CD4-positive, alpha-beta T cell (primary cell): ENCODE measurements at regions not wholly inside any gene's neighbourhood (a gene's known extent, or its start where the extent isn't known, plus 50 kb on each side); places are given as distances from the start of the nearest gene placed in this dataset.

Source experiments
- ATAC-seq: fragments of 200-7000 bp; cut with Tn5 transposase; one replicate; pipeline ENCODE4 v1.10.0; 2022; ENCODE audit warnings: mild to moderate bottlenecking; ENCODE audit not compliant: poor library complexity
- CTCF ChIA-PET: fragments of 350-600 bp; sonication (Branson Sonifier 250); formaldehyde crosslinking; loops from one replicate; lab custom pipeline; 2021; ENCODE audit warnings: antibody characterized with exemption, inconsistent platforms; lab: Charles Lee
- POLR2A ChIA-PET: fragments of 350-600 bp; sonication (Branson Sonifier 250); formaldehyde crosslinking; loops from one replicate; lab custom pipeline; 2021; ENCODE audit warnings: antibody characterized with exemption, inconsistent platforms; lab: Charles Lee
- DNase-seq, 14 experiments: peaks; one replicate each; pipeline ENCODE4 v3.0.0-alpha.2; 2013 to 2020; ENCODE audit warnings: mixed read lengths in 2 of 14
- H3K27ac ChIP-seq, 2 donors: one replicate each; pipeline versions ENCODE4 v1.5.1 to v1.7.0; 2013; ENCODE audit warnings: low read length in 2 of 2, low read depth in 1 of 2, mild to moderate bottlenecking in 1 of 2
- H3K27me3 ChIP-seq, 2 experiments: 1 replicate in 1 of 2; 2 replicates in 1 of 2; pipeline versions ENCODE4 v1.6.1 to v1.7.0; 2013; ENCODE audit warnings: low read length in 2 of 2, control low read depth in 1 of 2, mild to moderate bottlenecking in 1 of 2, moderate library complexity in 1 of 2; ENCODE audit not compliant: insufficient read depth in 2 of 2, control insufficient read depth in 1 of 2
- H3K36me3 ChIP-seq: one replicate; pipeline ENCODE4 v1.6.1; 2013; ENCODE audit warnings: low read length, control low read depth; ENCODE audit not compliant: insufficient read depth
- H3K4me1 ChIP-seq: one replicate; pipeline ENCODE4 v1.6.1; 2013; ENCODE audit warnings: low read length, control low read depth; ENCODE audit not compliant: insufficient read depth
- H3K4me3 ChIP-seq: one replicate; pipeline ENCODE4 v1.5.1; 2013; ENCODE audit warnings: mild to moderate bottlenecking, low read length, moderate library complexity
- H3K9me3 ChIP-seq, 2 experiments: 1 replicate in 1 of 2; 2 replicates in 1 of 2; pipeline versions ENCODE4 v1.6.1 to v1.7.0; 2013; ENCODE audit warnings: low read length in 2 of 2, mild to moderate bottlenecking in 2 of 2, control low read depth in 1 of 2, moderate library complexity in 1 of 2; ENCODE audit not compliant: control insufficient read depth in 1 of 2, insufficient read depth in 1 of 2
- H3K27ac Mint-ChIP-seq: one replicate; pipeline ENCODE4 v1.8.0; 2020; ENCODE audit warnings: mixed read lengths
- H3K27me3 Mint-ChIP-seq: one replicate; pipeline ENCODE4 v1.8.0; 2021; ENCODE audit warnings: mixed read lengths
- H3K36me3 Mint-ChIP-seq: one replicate; pipeline ENCODE4 v1.8.0; 2021; ENCODE audit warnings: low read depth, mixed read lengths
- H3K4me1 Mint-ChIP-seq: one replicate; pipeline ENCODE4 v1.8.0; 2021; ENCODE audit warnings: low read depth, mixed read lengths
- H3K4me3 Mint-ChIP-seq: one replicate; pipeline ENCODE4 v1.8.0; 2020; ENCODE audit warnings: mild to moderate bottlenecking, mixed read lengths
- H3K9me3 Mint-ChIP-seq: one replicate; pipeline ENCODE4 v1.8.0; 2020; ENCODE audit warnings: mixed read lengths
- CTCF ChIP-seq: fragments of 200-600 bp; IDR thresholded peaks from one replicate; pipeline ENCODE4 v1.8.0; 2022; ENCODE audit warnings: antibody characterized with exemption, mild to moderate bottlenecking
- intact Hi-C, 2 experiments: fragments of 100-400 bp; cut with DNase I in 1 of 2; cut with micrococcal nuclease in 1 of 2; formaldehyde crosslinking; loops; one replicate each; pipeline versions ENCODE4 v1.15.1 to v1.9.0; 2023 to 2025; cut with DNase I, micrococcal nuclease

- H3K36me3 Mint-ChIP-seq = no peaks in the 10 kb centered on the region
- peaks cover 10% of the 10 kb centered on the region for H3K27me3 Mint-ChIP-seq
- no peak overlapping the region for H3K4me3 Mint-ChIP-seq
- no peak overlapping the region for H3K27ac Mint-ChIP-seq
- no peak overlapping the region for H3K4me3 ChIP-seq
- POLR2A ChIA-PET = no interaction called here
- no peaks in the 10 kb centered on the region for H3K4me1 ChIP-seq
- H3K4me1 Mint-ChIP-seq = no peaks in the 10 kb centered on the region
- CTCF ChIA-PET = no interaction called here
- H3K36me3 ChIP-seq = no peaks in the 10 kb centered on the region
- no peak for ATAC-seq
- TF ChIP-seq CTCF = no peak
- no peaks in the 10 kb centered on the region for H3K27me3 ChIP-seq
- H3K9me3 Mint-ChIP-seq = no peaks in the 10 kb centered on the region
- intact Hi-C loops = no loop called here
- no peak overlapping the region for H3K27ac ChIP-seq
- no peak for DNase-seq
- no peaks in the 10 kb centered on the region for H3K9me3 ChIP-seq
Measured at GRCh38 chr5:116650544-116650943, 75.9 kb upstream of the SEMA6A start.

GRCh38 chr5:116646611-116647289, 72.1 kb upstream of the SEMA6A start:
- H3K27ac ChIP-seq = no peak overlapping the region
- H3K9me3 Mint-ChIP-seq = no peaks in the 10 kb centered on the region
- no peaks in the 10 kb centered on the region for H3K27me3 ChIP-seq
- no peak overlapping the region for H3K4me3 Mint-ChIP-seq
- TF ChIP-seq CTCF = no peak
- no peaks in the 10 kb centered on the region for H3K9me3 ChIP-seq
- H3K4me1 ChIP-seq = no peaks in the 10 kb centered on the region
- H3K4me1 Mint-ChIP-seq = no peaks in the 10 kb centered on the region
- no peaks in the 10 kb centered on the region for H3K27me3 Mint-ChIP-seq
- H3K27ac Mint-ChIP-seq = no peak overlapping the region
- CTCF ChIA-PET = no interaction called here
- no peaks in the 10 kb centered on the region for H3K36me3 ChIP-seq
- POLR2A ChIA-PET = no interaction called here
- DNase-seq = no peak
- H3K4me3 ChIP-seq = no peak overlapping the region
- no peaks in the 10 kb centered on the region for H3K36me3 Mint-ChIP-seq
- intact Hi-C loops = no loop called here
- no peak for ATAC-seq

- no peaks in the 10 kb centered on the region for H3K9me3 Mint-ChIP-seq
- ChIA-PET CTCF (no interaction called here), POLR2A (no interaction called here)
- no peak for DNase-seq
- ATAC-seq = no peak
- H3K36me3 Mint-ChIP-seq = no peaks in the 10 kb centered on the region
- no peak overlapping the region for H3K27ac Mint-ChIP-seq
- intact Hi-C loops = no loop called here
- H3K27me3 Mint-ChIP-seq = no peaks in the 10 kb centered on the region
- Histone ChIP-seq H3K27ac (no peak overlapping the region), H3K4me3 (no peak overlapping the region), H3K36me3 (no peaks in the 10 kb centered on the region), H3K27me3 (no peaks in the 10 kb centered on the region), H3K4me1 (no peaks in the 10 kb centered on the region), H3K9me3 (no peaks in the 10 kb centered on the region)
- TF ChIP-seq CTCF = no peak
- no peak overlapping the region for H3K4me3 Mint-ChIP-seq
- H3K4me1 Mint-ChIP-seq = no peaks in the 10 kb centered on the region
Measured at GRCh38 chr5:116645627-116646026, 71.0 kb upstream of the SEMA6A start.
